ENCODE measurements at regions not wholly inside any gene's neighbourhood (a gene's known extent, or its start where the extent isn't known, plus 50 kb on each side); places are given as distances from the start of the nearest gene placed in this dataset.

- TF ChIP-seq ESRRA (CRISPR knock-in tag; IDR thresholded peaks at IDR 0.05; ENCODE audit: borderline replicate concordance), result no peak
- TF ChIP-seq, protein P1, sequence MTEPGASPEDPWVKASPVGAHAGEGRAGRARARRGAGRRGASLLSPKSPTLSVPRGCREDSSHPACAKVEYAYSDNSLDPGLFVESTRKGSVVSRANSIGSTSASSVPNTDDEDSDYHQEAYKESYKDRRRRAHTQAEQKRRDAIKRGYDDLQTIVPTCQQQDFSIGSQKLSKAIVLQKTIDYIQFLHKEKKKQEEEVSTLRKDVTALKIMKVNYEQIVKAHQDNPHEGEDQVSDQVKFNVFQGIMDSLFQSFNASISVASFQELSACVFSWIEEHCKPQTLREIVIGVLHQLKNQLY (CRISPR knock-in tag; IDR thresholded peaks at IDR 0.05), result no peak
Observed at GRCh38 chr5:86008704-86009103, 609.0 kb upstream of the COX7C start.
